Eye (tissue), 1 donor: ENCODE measurements at regions not wholly inside any gene's neighbourhood (a gene's known extent, or its start where the extent isn't known, plus 50 kb on each side); places are given as distances from the start of the nearest gene placed in this dataset.
"Not testable (repeated sequence)": the region's sequence is repeated elsewhere in the genome, so short reads cannot be mapped to it uniquely, and the experiment has no call there.

ENCODE experiments used
- DNase-seq: peaks from one replicate; pipeline ENCODE4 v3.0.0-alpha.2; 2015

DNA sequence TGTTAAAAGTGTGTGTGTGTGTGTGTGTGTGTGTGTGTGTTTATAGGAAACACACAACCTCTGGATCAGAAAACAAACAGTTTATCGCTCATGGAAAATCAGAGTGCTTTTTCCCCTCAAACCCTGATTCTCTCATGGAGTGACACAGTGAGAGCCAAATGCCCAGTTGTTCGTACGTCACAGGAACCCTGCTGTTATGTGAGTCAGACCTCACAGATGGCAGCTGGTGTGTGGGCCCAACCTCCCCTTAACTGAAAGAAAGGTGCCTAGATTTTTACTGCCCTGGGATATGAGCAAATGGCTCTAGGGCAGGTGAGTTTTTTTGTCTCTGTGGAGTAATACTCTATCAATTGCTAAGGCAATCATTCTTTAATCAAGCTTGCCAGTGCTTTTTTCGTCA lies 1788.1 kb downstream of the BRINP3 start:
- peak; percentile 11 for DNase-seq

DNA sequence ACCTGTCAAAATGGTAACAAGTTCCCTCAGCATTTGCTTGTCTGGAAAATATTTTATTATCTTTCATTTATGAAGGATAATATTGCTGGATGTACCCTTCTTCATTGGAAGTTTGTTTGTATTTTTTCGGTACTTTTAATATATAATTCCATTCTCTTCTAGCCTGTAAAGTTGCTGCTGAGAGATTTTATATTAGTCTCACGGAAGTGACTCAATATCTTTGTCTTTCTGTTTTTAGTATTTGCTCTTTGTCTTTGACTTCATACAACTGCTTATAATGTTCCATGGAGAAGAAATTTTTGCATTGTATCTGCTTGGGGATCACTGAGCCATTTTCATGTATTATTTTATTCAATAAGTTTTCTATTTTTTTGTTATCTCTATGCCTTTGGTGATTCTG lies 1777.5 kb downstream of the BRINP3 start:
- no peak for DNase-seq

DNA sequence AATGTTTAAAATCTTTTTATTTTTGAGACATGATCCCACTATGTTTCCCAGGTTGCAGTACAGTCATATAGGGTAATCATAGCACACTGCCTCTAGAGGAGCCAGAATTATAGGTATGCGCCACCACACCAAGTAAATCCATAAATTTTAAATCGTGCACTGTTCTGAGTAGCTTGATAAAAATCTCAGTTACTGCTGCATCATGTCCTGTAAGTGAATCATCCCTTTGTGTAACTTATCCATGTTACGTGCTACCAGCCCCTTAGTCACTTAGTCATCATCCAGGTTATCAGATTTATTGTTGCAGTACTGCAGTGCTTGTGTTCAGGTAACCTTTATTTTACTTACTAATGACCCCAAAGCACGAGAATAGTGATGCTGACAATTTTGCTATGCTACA lies 1770.9 kb downstream of the BRINP3 start:
- no peak for DNase-seq

DNA sequence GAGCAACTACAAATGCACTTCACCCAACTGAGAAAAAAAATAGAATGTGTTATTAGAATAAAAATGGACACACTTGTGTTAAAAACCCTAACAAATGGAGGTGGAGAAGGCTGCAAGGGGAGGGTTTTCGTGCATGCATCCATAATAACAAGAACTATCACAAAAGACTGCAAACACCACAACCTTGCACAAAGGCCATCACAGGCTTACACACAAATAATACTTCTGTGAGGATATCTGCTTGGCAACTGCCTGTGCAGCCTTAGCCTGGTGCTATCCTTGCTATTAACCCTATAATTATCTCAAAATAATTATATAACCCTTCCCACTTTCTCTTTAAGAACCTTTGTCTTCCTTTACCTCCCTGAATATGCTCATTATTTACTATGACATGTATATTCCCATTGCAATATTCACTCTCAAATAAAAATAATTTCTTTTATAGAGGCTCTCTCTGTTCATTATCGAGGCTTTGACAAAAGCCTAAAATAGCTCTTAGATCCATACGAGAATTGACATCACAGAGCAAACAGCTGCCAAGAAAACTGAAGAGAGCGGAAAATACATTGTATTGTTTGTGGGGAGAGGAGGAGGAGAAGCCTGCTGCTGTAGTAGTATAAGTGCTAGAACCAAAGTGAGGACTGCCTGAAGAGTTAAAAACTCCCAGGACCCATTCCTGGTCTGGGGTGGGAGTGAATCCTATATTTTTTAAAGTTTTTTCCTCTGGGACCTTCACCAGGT lies 1768.7 kb downstream of the BRINP3 start:
- peak; percentile 20 for DNase-seq

DNA sequence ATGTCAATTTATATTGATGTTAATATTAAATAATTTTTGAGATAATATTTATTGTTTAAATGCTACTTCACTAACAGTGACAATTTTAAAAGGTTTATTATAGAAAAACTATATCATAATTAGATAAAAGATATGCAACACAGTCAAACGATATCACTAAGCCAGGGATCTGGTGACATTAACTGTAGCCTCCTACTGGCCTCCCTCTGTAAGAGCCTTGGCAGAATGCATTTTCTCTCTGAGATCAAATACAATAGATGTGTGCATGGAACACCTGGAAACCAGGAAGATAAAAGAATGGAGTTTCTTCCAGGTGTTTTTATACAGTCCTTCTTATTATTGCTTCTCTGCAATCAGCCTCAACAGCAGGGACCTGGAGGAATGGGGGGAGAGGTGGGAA lies 1762.1 kb downstream of the BRINP3 start:
- DNase-seq: no peak

DNA sequence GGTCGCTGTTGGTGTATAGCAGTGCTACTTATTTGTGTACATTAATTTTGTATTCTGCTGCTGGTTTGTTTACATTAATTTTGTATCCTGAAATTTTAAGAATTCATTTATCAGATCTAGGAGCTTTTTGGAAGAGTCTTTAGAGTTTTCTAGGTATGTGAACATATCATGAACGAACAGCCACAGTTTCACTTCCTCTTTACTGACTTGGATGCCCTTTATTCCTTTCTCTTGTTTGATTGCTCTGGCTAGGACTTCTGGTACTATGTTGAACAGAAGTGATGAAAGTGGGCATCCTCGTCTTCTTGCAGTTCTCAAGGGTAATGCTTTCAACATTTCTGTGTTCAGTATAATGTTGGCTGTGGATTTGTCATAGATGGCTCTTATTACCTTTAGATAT lies 1757.9 kb downstream of the BRINP3 start:
- DNase-seq: no peak

DNA sequence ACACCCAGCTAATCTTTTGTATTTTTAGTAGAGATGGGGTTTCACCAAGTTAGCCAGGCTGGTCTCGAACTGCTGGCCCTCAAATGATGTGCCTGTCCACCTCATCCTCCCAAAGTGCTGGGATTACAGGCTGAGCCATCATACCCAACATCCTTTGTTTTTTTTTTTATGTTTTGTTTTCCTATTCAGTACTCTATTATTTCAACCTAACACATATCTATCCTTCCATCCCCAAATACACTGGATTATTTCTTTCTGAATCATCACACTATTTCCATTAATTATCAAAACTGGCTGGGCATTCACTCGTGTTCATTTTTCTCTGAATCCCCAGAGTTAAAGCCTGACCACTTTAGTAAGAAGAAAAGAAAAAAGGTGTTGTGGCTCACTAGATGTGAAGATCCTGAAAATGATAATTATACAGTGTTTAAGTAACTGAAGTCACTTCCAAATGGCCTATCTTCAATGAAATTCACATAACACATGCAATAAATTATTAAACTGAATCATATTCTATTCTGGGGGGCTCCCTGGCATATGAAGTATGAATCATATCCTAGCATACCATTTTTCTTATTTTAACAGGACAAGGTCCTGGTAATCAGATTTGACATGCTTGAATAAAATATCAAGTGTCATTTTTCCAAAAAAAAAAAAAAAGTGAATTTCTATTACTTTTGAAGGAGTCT lies 1754.2 kb downstream of the BRINP3 start:
- DNase-seq: no peak

DNA sequence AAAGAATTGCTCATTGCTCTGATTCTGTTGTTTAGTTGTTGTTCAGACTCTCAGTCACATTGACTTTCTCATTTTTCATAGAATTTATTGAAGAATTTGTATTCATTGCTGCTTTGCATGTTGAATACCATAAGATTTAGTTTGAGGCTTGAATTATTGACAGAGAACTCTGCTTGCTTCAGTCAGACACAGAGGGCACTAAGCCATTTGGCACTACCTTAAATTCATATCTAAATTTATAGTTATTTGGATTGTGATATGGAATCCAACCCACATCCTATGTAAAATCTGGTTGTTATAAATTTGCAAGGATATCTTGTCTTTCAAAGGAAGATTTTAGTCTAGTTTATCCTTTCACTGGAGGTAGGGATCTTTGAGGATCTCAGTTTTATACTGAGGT lies 1748.6 kb downstream of the BRINP3 start:
- DNase-seq: no peak

DNA sequence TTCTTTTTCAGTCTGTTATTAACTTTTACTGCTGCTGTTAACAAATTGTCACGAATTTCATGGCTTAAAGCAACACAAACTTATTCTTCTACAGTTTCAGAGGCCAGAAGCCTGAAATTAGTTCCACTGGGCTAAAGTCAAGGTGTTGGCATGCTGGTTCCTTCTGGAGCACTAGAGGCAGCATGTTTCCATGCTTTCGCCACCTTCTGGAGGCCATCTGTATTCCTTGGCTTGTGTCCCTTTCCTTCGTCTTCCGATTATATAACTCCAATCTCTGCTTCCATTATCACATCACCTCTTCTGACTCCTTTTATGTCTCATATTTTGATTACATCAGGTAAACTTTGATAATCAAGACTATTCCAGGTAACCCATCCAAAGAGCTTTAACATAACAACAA lies 1742.1 kb downstream of the BRINP3 start:
- no peak for DNase-seq

DNA sequence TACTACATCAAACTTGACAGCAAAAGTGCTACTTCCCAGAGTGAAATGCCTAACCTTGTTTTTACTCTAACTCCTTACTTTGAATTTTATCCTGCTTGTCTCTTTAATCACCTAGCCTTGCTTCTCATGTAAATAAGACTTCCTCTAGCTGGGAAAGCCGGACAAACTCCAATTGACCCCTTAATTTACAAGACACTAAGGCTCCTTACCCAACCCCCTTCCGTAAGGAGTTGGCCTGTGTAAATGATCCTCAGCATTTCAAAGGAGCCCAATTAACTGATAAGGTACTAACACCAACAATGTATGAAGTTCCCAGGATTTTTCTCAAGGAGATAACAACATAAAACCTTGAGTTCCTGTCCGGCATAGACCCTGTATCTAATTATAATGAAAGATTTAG lies 1728.4 kb downstream of the BRINP3 start:
- DNase-seq: not testable (repeated sequence)

DNA sequence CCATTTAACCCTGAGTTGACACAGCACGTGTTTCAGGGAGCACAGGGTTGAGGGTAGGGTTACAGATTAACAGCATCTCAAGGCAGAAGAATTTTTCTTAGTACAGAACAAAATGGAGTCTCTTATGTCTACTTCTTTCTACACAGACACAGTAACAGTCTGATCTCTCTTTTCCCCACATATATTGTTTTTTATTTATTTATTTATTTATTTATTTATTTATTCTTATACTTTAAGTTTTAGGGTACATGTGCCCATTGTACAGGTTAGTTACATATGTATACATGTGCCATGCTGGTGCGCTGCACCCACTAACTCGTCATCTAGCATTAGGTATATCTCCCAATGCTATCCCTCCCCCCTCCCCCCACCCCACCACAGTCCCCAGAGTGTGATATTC lies 1725.6 kb downstream of the BRINP3 start:
- DNase-seq: not testable (repeated sequence)

DNA sequence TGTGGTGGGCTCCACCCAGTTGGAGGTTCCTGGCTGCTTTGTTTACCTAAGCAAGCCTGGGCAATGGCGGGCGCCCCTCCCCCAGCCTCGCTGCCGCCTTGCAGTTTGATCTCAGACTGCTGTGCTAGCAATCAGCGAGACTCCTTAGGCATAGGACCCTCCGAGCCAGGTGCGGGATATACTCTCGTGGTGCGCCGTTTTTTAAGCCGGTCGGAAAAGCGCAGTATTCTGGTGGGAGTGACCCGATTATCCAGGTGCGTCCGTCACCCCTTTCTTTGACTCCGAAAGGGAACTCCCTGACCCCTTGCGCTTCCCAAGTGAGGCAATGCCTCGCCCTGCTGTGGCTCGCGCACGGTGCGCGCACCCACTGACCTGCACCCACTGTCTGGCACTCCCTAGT lies 1719.9 kb downstream of the BRINP3 start:
- not testable (repeated sequence) for DNase-seq

DNA sequence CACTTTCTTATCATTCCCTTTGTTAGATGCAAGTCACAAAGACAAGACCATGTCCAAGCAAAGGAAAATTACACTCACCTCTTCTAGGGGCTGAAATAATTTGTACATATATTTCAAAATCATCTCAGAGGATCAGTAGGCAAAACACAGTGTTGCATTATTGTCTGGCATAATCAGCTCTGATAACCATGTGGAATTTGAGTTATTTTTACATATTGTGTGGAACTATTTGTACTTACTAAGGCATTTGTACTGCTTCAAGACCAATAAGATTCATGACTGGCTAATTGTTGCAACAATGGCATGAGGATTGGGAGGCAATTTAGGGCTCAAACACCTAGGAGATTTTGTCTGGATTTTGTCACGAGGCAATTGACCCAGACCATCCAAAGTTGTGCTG lies 1716.4 kb downstream of the BRINP3 start:
- DNase-seq: no peak

DNA sequence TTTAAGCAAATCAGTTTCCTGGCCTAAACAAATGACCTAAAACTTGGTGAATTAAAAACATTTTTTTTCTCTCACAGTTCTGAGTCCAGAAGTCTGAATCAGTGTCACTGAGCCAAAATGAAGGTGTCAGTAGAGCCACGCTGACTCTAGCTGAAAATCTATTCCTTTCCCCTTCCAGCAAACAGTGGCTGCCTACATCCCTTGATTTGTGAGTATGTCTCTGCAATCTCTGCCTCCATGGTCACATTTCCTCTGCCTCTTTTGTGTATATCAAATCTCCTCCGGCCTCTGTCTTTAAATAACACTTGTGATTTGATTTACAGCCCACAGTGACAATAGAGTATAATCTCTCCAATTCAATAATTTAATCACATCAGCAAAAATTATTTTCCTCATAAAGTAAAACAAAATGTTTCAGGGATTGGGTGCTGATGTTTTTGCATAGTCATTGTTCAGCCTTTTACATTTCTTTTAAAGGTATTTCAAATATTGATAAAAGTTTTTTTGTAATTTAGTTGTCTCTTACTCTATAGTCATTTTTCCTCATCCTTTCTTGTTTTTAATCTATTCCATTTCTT lies 1715.4 kb downstream of the BRINP3 start:
- no peak for DNase-seq

DNA sequence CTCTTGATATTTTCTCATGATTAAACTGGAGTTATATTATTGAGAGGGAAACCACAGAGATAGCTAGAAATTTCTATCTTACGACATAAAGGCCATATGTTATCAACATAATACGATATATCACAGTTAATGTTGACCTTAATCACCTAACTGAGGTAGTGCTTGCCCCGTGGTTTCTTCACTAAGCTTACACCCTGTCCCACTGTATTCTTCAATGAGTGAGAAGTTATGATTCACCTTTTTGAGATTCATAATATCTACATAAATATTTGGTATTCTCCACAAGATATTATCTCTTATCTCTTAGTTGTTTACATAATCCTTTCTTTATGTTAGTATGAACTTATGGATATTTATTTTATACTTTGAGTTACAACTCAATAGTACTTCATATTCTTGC lies 1714.1 kb downstream of the BRINP3 start:
- no peak for DNase-seq

DNA sequence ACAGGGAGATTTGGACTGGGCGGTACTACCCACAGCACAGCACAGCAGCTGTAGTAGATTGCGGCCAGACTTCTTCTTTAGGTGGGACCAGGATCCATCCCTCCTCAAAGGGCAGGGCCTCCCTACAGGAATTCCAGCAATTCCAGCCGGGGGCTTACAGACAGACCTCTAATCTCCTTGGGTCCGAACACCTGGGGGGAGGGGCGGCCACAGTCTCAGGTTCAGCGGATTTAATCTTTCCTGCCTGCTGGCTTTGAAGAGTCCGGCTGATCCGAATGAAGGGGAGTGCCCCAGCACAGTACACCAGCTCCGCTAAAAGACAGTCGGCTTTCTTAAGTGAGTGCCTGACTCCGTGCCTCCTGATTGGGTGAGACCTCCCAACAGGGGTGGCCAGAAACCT lies 1708.5 kb downstream of the BRINP3 start:
- no peak for DNase-seq

DNA sequence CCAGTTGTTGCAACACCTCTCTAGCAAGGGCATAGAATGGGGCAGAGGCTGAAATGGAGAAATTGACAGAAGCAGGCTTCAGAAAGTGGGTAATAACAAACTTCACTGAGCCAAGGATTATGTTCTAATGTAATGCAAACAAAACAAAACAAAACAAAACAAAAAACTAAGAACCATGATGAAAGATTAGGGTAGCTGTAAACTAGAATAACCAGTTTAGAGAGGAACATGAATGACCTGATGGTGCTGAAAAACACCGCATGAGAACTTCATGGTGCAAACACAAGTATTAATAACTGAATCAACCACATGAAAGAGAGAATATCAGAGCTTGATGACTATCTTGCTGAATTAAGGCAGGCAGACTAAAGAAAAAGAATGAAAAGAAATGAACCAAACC lies 1707.7 kb downstream of the BRINP3 start:
- DNase-seq: no peak

DNA sequence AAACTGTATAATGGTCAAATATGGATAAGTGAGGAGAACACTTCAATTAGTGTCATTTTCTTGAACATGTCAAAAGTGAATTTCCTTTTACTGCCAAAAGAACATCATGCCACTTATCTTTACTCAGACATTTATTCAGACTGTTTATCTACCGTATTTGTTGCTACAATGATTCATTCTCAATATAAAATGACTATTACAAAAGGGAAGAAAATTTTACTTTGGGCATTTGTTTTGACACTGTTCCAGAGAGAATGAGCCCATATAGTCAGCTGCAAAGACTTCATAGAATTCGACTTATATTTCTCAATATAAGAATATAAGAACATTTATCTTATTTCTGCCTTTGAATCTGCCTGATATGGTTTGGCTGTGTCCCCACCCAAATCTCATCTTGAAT lies 1699.1 kb downstream of the BRINP3 start:
- no peak for DNase-seq

DNA sequence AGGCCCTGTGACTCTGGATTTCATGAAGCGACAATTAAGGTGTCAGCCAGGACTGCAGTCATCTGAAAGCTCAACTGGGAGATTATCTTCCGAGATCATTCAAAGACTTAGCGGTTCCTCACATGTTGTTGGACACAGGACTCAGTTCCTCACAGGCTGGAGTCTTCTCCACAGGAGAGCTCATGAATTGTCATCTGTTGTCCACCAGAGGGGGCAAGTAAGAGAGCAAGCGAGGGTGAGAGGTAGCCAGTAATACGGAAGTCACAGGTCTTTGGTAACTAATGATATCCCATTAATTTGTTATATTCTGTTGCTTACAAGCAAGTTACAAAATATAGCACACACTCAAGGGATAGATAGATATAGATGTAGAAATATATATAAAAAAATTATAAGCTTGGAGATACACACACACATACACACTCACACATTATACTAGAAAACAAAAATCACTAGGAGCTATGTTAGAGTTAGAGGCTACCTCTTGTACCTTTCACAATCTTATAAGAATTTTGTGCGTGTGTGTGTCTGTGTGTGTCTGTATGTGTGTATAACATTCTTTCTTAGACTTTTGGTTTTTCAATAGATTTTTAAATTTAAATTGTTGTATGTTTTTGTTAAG lies 1695.3 kb downstream of the BRINP3 start:
- peak; percentile 42 for DNase-seq

DNA sequence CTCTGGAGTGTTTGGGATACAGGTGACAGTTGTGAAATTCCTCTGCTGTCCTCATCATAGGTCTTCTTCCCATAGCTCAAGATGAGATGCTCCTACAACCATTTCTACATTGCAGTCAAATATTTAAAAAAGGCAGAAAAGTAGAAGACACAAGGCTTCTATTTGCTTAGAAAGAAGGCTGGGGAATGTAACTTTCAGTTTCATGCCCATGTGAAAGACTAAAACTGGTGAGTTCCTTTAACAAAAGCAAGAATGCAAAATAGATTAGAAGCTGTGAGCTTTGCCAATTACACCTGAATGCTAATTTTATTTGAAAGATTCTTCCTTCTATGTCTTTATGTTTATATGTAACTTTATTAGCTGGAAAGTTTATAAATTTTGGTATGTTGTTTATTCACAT lies 1682.7 kb downstream of the BRINP3 start:
- DNase-seq: no peak

DNA sequence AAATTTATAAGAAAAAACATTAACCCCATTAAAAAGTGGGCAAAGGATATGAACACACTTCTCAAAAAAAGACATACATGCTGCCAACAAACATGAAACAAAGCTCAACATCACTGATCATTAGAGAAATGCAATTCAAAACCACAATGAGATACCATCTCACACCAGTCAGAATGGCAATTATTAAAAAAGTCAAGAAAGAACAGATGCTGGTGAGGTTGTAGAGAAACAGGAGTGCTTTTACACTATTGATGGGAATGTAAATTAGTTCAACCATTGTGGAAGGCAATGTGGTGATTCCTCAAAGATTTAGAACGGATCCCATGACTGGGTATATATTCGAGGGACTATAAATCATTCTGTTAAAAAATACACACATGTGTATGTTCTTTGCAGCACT lies 1665.5 kb downstream of the BRINP3 start:
- DNase-seq: not testable (repeated sequence)

DNA sequence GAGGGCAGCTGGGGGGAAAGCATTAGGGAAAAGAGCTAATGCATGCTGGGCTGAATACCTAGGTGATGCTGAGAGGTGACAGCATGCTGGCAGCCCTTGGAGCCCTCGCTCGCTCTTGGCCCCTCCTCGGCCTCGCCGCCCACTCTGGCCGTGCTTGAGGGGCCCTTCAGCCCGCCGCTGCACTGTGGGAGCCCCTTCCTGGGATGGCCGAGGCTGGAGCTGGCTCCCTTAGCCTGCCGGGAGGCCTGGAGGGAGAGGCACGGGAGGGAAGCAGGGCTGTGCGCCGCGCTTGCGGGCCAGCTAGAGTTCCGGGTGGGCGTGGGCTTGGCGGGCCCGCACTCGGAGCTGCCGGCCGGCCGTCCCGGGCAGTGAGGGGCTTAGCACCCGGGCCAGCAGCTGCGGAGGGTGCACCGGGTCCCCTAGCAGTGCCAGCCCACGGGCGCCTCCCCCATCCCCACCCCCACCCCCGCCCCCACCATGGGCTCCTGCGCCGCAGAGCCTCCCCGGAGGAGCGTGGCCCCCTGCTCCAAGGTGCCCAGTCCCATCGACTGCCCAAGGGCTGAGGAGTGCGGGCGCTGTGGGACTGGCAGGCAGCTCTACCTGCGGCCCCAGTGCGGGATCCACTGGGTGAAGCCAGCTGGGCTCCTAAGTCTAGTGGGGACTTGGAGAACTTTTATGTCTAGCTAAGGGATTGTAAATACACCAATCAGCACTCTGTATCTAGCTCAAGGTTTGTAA lies 1664.7 kb downstream of the BRINP3 start:
- not testable (repeated sequence) for DNase-seq

DNA sequence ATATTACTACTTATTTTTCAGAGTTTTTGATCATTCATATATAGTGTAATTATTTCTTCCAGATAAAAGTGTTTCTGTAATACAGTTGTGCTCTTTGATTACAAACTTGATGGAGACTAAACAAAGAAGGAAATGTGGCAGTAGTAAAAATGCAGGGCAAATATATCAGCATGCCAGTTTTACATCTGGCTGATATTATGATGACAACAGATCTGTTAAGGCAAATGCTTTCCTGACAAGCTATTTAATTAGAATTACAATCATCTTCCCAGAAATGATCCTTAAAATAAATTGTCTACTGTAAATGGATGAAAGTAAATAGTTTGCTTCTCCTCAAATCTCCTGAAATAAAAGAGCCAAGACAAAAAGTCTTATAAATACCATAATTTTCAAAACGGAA lies 1659.8 kb downstream of the BRINP3 start:
- DNase-seq: no peak
